Gastroesophageal sphincter (tissue), 3 donors: ENCODE measurements at regions not wholly inside any gene's neighbourhood (a gene's known extent, or its start where the extent isn't known, plus 50 kb on each side); places are given as distances from the start of the nearest gene placed in this dataset.

Experiments used
- POLR2A ChIP-seq, 2 donors: fragments of 450-650 bp; IDR thresholded peaks; one replicate each; pipeline ENCODE4 v1.6.1; 2017; ENCODE audit warnings: antibody characterized with exemption in 2 of 2, mild to moderate bottlenecking in 2 of 2, moderate library complexity in 1 of 2
- POLR2AphosphoS5 ChIP-seq: sonication (generic); formaldehyde crosslinking; IDR thresholded peaks from one replicate; pipeline ENCODE4 v1.6.1; 2017; ENCODE audit warnings: antibody characterized with exemption
- TF ChIP-seq, protein P1 (sequence below), 4 experiments: fragments of 200-600 bp in 2 of 4; fragments of 450-650 bp in 2 of 4; sonication (generic) in 1 of 4; IDR thresholded peaks; one replicate each; pipeline ENCODE4 v1.5.1; 2017 to 2019; ENCODE audit warnings: antibody characterized with exemption in 4 of 4, mild to moderate bottlenecking in 2 of 4, moderate library complexity in 2 of 4

DNA sequence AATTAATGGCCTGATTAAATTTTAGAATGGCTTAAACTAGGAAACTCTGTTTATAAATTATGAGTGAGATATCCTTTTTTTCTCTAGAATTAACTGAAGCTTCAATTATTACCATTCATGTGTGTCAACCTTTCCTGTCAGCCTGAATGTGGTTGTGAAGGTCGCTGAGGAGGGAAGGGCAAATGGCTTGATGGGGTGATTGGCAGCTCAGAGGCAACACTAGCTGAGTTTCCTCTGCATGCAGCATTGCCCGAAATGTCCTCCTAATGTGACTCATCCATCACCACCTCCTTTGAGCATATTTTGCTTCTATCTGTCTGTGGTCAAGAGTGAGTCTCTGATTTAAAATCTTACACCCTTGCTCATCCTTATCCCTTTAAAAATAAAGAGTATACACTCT is 281.9 kb downstream of the TENT4A start:
- TF ChIP-seq POLR2A (IDR thresholded peaks at IDR 0.05) = no peak
- TF ChIP-seq, protein P1, sequence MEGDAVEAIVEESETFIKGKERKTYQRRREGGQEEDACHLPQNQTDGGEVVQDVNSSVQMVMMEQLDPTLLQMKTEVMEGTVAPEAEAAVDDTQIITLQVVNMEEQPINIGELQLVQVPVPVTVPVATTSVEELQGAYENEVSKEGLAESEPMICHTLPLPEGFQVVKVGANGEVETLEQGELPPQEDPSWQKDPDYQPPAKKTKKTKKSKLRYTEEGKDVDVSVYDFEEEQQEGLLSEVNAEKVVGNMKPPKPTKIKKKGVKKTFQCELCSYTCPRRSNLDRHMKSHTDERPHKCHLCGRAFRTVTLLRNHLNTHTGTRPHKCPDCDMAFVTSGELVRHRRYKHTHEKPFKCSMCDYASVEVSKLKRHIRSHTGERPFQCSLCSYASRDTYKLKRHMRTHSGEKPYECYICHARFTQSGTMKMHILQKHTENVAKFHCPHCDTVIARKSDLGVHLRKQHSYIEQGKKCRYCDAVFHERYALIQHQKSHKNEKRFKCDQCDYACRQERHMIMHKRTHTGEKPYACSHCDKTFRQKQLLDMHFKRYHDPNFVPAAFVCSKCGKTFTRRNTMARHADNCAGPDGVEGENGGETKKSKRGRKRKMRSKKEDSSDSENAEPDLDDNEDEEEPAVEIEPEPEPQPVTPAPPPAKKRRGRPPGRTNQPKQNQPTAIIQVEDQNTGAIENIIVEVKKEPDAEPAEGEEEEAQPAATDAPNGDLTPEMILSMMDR (IDR thresholded peaks at IDR 0.05) = no peak
- TF ChIP-seq POLR2AphosphoS5 = no peak
